Endothelial cell of umbilical vein (primary cell): ENCODE measurements at regions not wholly inside any gene's neighbourhood (a gene's known extent, or its start where the extent isn't known, plus 50 kb on each side); places are given as distances from the start of the nearest gene placed in this dataset.

Experiments
- BruUV-seq: library from RNA; stranded (reverse); fragments of 400-500 nt; replicated peaks from 2 replicates; lab custom pipeline; 2021; lab: Mats Ljungman, UMichigan
- CTCF ChIA-PET: fragments of 300-600, 350-600 bp; sonication (Branson Sonifier 250); formaldehyde crosslinking; loops from one replicate; lab custom pipeline; 2021; ENCODE audit warnings: antibody characterized with exemption, inconsistent platforms; lab: Charles Lee
- POLR2A ChIA-PET: fragments of 300-600, 350-600 bp; sonication (Branson Sonifier 250); formaldehyde crosslinking; loops from one replicate; lab custom pipeline; 2021; ENCODE audit warnings: antibody characterized with exemption, inconsistent platforms; lab: Charles Lee
- DNase-seq: peaks from one replicate; pipeline ENCODE4 v3.0.0-alpha.2; 2011; ENCODE audit warnings: low read depth, low spot score
- FAIRE-seq: peaks from 2 replicates; lab custom pipeline; 2011; peaks lifted over from hg19 to GRCh38; lab: Jason Lieb, UNC
- H2AFZ ChIP-seq: 2 replicates; pipeline ENCODE4 v1.6.0; 2012; ENCODE audit warnings: low read depth, low read length, control low read depth, inconsistent platforms
- H3K27ac ChIP-seq: 2 replicates; pipeline ENCODE4 v1.5.1; 2011; ENCODE audit warnings: low read depth, mild to moderate bottlenecking, control low read depth, low read length, moderate library complexity; ENCODE audit not compliant: insufficient read depth
- H3K27me3 ChIP-seq, 2 experiments: 2 replicates each; pipeline versions ENCODE4 v1.6.0 to v1.6.1; 2011; ENCODE audit warnings: low read length in 2 of 2, mixed read lengths in 1 of 2; ENCODE audit not compliant: control insufficient read depth in 2 of 2, insufficient read depth in 2 of 2
- H3K36me3 ChIP-seq, 2 experiments: 2 replicates in 1 of 2; 3 replicates in 1 of 2; pipeline ENCODE4 v1.5.1; 2011; ENCODE audit warnings: low read length in 2 of 2, mild to moderate bottlenecking in 1 of 2, moderate library complexity in 1 of 2; ENCODE audit not compliant: control insufficient read depth in 2 of 2, insufficient read depth in 2 of 2; ENCODE audit errors: extremely low read depth in 1 of 2
- H3K4me1 ChIP-seq: 3 replicates; pipeline ENCODE4 v1.5.1; 2011; ENCODE audit warnings: mild to moderate bottlenecking, low read length; ENCODE audit not compliant: control insufficient read depth, insufficient read depth; ENCODE audit errors: extremely low read depth
- H3K4me2 ChIP-seq: 2 replicates; pipeline ENCODE4 v1.6.1; 2011; ENCODE audit warnings: low read length, control low read depth, mixed read lengths; ENCODE audit not compliant: insufficient read depth
- H3K4me3 ChIP-seq, 3 experiments: fragments of 200-600 bp in 1 of 3; sonication (generic), shearing (Covaris generic) in 1 of 3; replicated peaks in 1 of 3; 2 replicates each; pipeline ENCODE4 v1.5.1; 2011 to 2016; ENCODE audit warnings: control low read depth in 3 of 3, low read length in 3 of 3, mild to moderate bottlenecking in 2 of 3, inconsistent platforms in 1 of 3, low read depth in 1 of 3, moderate library complexity in 1 of 3; ENCODE audit not compliant: insufficient read depth in 1 of 3
- H3K79me2 ChIP-seq: 2 replicates; pipeline ENCODE4 v1.6.0; 2012; ENCODE audit warnings: low read length, inconsistent platforms; ENCODE audit not compliant: control insufficient read depth, insufficient read depth
- H3K9ac ChIP-seq: replicated peaks from 2 replicates; pipeline ENCODE3; 2011; ENCODE audit warnings: low read length, control low read depth; ENCODE audit not compliant: insufficient read depth; ENCODE audit errors: extremely low read depth
- H3K9me1 ChIP-seq: replicated peaks from 3 replicates; pipeline ENCODE4 v1.6.0; 2011; ENCODE audit warnings: mild to moderate bottlenecking, low read length; ENCODE audit not compliant: control insufficient read depth, insufficient read depth; ENCODE audit errors: extremely low read depth
- H3K9me3 ChIP-seq: replicated peaks from 2 replicates; pipeline ENCODE4 v1.5.1; 2012; ENCODE audit warnings: low read length, inconsistent platforms; ENCODE audit not compliant: control insufficient read depth, insufficient read depth
- H4K20me1 ChIP-seq: replicated peaks from 2 replicates; pipeline ENCODE3; 2011; ENCODE audit warnings: mild to moderate bottlenecking, low read length; ENCODE audit not compliant: control insufficient read depth, insufficient read depth; ENCODE audit errors: extremely low read depth
- EZH2 ChIP-seq: IDR thresholded peaks from 2 replicates; pipeline ENCODE4 v1.6.1; 2012; ENCODE audit warnings: borderline replicate concordance, low read depth, mild to moderate bottlenecking, moderate library complexity, low read length, inconsistent platforms; ENCODE audit not compliant: severe bottlenecking
- GATA2 ChIP-seq: IDR thresholded peaks from 2 replicates; pipeline ENCODE4 v1.7.0; 2011; ENCODE audit warnings: low read depth, mild to moderate bottlenecking, moderate library complexity, mixed read lengths, low read length; ENCODE audit not compliant: insufficient read length, insufficient read depth
- JUN ChIP-seq: IDR thresholded peaks from 2 replicates; pipeline ENCODE4 v1.6.1; 2011; ENCODE audit warnings: borderline replicate concordance, low read depth; ENCODE audit not compliant: insufficient read length, insufficient read depth
- MAX ChIP-seq: IDR thresholded peaks from 2 replicates; pipeline ENCODE4 v1.6.1; 2011; ENCODE audit not compliant: insufficient read depth, insufficient read length
- POLR2A ChIP-seq: IDR thresholded peaks from 2 replicates; pipeline ENCODE4 v1.6.1; 2012; ENCODE audit warnings: low read depth, mild to moderate bottlenecking, control low read depth, low read length
- POLR2AphosphoS5 ChIP-seq: IDR thresholded peaks from 2 replicates; pipeline ENCODE4 v1.6.1; 2012; ENCODE audit warnings: low read depth, mild to moderate bottlenecking, control low read depth, low read length, moderate library complexity; ENCODE audit not compliant: insufficient read depth
- dilution Hi-C: fragments of 300-500 bp; cut with MboI; formaldehyde crosslinking; loops from one replicate; pipeline ENCODE4 v1.15.0; 2019; ENCODE audit warnings: low sequenced_read_pairs; ENCODE audit not compliant: extremely low pct_ligation_motif_present
- intact Hi-C: fragments of 100-400 bp; cut with micrococcal nuclease; formaldehyde crosslinking; loops from one replicate; pipeline ENCODE4 v1.10.0; 2022

DNA sequence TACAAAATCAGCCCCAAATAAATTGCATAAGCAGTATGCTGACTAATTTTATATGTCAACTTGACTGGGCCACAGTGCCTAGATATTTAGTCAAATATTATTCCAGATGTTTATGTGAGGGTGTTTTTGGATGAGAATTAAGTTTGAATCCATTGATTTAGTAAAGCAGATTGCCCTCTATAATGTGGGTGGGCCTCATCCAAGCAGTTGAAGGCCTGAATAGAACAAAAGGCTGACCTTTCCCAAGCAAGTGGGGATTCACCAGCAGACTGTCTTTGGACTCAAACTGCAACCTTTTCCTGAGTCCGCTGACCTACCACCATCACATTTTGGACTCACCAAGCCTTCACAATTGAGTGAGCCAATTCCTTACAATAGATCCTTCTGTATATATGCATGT, 186.4 kb downstream of the ARHGAP12 start:
- Histone ChIP-seq H3K9me3 (no peaks in the 10 kb centered on the region), H2AFZ (no peak overlapping the region), H3K27ac (no peak overlapping the region), H4K20me1 (no peaks in the 10 kb centered on the region), H3K4me2 (no peak overlapping the region), H3K79me2 (no peaks in the 10 kb centered on the region), H3K9me1 (no peaks in the 10 kb centered on the region), H3K9ac (no peak overlapping the region), H3K4me3 (no peak overlapping the region), H3K27me3 (peaks cover 0 to 2% of the 10 kb centered on the region in 2 experiments), H3K36me3 (no peaks in the 10 kb centered on the region), H3K4me1 (peaks cover 16% of the 10 kb centered on the region)
- ChIA-PET POLR2A (no interaction called here), CTCF (no interaction called here)
- TF ChIP-seq MAX, result no peak
- TF ChIP-seq JUN, result no peak
- TF ChIP-seq POLR2AphosphoS5, result no peak
- no peak for TF ChIP-seq EZH2
- BruUV-seq, result no TSS peak
- FAIRE-seq (no peak), DNase-seq (no peak)
- dilution Hi-C loops (no loop called here), intact Hi-C loops (no loop called here)

DNA sequence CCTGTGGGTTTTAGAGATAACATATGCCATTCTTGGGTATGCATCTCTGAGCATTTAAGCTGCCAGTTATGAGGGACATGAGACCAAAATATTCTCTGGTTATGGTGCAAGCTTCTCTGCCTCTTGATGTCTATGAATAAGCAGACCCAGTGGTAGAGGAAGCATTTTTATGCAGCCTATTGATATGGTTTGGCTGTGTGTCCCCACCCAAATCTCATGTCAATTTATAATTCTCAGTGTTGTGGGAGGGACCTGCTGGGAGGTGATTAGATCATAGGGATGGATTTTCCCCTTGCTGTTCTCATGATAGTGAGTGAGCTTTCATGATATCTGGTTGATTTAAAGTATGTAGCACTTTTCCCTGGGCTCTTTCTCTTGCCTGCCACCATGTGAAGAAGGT, 187.2 kb downstream of the ARHGAP12 start:
- Histone ChIP-seq H3K36me3 (no peaks in the 10 kb centered on the region), H3K4me3 (no peak overlapping the region), H3K4me1 (peaks cover 16% of the 10 kb centered on the region), H3K9ac (no peak overlapping the region), H3K27ac (no peak overlapping the region), H4K20me1 (no peaks in the 10 kb centered on the region), H3K4me2 (no peak overlapping the region), H3K9me1 (no peaks in the 10 kb centered on the region), H3K79me2 (no peaks in the 10 kb centered on the region), H2AFZ (no peak overlapping the region), H3K9me3 (no peaks in the 10 kb centered on the region), H3K27me3 (peaks cover 0 to 2% of the 10 kb centered on the region in 2 experiments)
- POLR2A ChIA-PET, result no interaction called here
- no TSS peak for BruUV-seq
- no peak for FAIRE-seq
- dilution Hi-C loops (no loop called here), intact Hi-C loops (no loop called here)
- DNase-seq, result no peak
- CTCF ChIA-PET, result interaction anchor here (1.7 kb wide), 1 partner anchor 13 kb away, joined by 5 read pairs; no protein-coding TSS in a partner anchor
- TF ChIP-seq GATA2 (no peak), JUN (no peak), POLR2A (no peak)
